ENCODE measurements at regions not wholly inside any gene's neighbourhood (a gene's known extent, or its start where the extent isn't known, plus 50 kb on each side); places are given as distances from the start of the nearest gene placed in this dataset.
A peak's percentile ranks its signal among the peaks of the same experiment; 100 is the strongest.

DNA sequence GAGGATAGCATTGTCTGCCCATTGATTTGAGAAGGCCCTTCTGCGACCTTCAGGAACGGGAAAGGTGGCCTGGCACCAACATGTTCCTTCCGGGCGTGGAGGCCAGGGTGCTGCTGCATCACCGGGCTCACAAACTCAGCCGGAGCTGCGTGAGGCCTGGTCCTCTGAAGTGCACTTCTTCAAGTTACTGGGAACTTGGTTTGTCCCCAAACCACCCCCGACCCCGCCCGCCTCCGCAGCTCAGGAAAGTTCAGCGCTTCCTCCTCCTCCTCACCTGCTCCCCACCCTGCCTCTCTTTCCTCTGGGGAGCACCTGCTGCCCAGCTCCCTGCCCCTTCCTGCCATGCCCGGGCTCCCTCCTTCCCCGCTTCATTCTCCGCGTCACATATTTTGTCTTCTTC lies 116.0 kb upstream of the LRPAP1 start:
- DNase-seq (ENCODE audit: low read depth) = no peak
- TF ChIP-seq, protein P1, sequence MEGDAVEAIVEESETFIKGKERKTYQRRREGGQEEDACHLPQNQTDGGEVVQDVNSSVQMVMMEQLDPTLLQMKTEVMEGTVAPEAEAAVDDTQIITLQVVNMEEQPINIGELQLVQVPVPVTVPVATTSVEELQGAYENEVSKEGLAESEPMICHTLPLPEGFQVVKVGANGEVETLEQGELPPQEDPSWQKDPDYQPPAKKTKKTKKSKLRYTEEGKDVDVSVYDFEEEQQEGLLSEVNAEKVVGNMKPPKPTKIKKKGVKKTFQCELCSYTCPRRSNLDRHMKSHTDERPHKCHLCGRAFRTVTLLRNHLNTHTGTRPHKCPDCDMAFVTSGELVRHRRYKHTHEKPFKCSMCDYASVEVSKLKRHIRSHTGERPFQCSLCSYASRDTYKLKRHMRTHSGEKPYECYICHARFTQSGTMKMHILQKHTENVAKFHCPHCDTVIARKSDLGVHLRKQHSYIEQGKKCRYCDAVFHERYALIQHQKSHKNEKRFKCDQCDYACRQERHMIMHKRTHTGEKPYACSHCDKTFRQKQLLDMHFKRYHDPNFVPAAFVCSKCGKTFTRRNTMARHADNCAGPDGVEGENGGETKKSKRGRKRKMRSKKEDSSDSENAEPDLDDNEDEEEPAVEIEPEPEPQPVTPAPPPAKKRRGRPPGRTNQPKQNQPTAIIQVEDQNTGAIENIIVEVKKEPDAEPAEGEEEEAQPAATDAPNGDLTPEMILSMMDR (conservative IDR thresholded peaks at IDR 0.05; ENCODE audit: low read depth, low read length) = no peak
- no peak overlapping the region for H3K4me3 ChIP-seq (ENCODE audit: low read length)

DNA sequence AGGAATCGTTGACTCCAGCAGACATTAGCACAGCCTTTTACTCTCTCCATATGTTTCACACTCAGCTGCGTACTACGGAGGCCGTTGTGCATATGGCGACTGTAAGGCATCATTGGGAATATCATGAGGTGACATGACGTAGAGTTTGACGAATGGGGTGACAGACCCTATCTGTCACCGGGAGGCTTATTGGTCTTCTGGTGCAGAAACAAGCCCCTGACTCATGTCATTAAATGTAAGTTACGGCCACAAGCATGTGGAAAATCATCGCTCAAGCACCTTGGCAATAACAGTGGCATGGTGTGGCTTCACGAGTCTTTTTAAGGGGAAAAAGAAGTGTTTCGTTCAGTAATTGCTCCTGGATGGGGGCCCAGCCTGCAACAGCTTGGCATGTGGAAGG lies 115.2 kb upstream of the LRPAP1 start:
- TF ChIP-seq, protein P1 (conservative IDR thresholded peaks at IDR 0.05; ENCODE audit: low read depth, low read length) = no peak
- no peak for DNase-seq (ENCODE audit: low read depth)

DNA sequence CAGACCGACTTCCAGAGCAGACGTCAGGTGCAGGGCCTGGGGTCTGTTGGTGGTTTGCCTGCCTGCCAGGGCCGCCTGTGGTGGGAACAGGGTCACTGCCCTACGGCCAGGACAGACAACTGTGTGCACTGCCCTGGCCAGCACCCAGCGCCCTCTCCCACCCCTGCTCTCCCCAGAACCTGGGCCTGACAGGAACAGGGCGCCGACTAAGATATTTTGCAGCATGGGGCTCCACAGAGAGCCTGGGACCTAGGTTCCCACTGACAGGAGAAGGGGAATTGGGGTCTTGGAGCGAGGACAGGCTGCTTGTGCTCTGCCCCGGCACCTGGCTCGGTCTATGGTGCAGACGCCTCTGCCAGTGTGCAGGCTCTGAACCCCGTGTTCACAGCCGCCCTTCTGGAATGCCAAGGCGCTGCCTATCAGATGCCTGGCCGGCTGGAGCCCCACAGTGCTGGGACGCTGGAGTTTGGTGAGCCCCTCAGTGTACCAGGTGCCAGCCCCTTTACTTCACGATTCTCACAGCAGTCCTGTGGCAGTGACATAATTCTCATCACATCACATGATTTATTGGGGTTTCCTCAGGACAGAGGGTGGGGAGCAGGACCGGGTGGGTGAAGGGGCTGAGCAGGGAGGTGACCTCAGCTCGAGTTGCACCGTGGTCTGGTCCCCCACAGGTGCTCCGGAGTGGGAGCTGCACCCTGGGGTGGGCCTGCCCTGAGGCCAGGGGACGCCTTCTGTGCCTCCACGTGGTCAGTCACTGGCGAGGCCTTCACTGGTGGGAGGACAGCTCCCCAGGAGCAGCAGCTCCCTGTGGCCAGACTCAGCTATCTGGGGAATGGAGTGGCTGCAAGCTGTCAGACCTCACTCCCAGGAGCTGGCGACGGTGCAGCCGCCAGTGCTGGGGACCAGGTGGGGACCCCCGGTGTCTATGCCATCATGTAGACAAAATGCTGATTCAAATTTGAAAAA lies 113.8 kb upstream of the LRPAP1 start:
- H3K4me3 ChIP-seq (ENCODE audit: low read length) = no peak overlapping the region
- TF ChIP-seq, protein P1 (conservative IDR thresholded peaks at IDR 0.05; ENCODE audit: low read depth, low read length) = no peak
- DNase-seq (ENCODE audit: low read depth) = no peak

More for the DNA sequence above, 115.2 kb upstream of the LRPAP1 start:
- no peak overlapping the region for H3K4me3 ChIP-seq (ENCODE audit: low read length)

DNA sequence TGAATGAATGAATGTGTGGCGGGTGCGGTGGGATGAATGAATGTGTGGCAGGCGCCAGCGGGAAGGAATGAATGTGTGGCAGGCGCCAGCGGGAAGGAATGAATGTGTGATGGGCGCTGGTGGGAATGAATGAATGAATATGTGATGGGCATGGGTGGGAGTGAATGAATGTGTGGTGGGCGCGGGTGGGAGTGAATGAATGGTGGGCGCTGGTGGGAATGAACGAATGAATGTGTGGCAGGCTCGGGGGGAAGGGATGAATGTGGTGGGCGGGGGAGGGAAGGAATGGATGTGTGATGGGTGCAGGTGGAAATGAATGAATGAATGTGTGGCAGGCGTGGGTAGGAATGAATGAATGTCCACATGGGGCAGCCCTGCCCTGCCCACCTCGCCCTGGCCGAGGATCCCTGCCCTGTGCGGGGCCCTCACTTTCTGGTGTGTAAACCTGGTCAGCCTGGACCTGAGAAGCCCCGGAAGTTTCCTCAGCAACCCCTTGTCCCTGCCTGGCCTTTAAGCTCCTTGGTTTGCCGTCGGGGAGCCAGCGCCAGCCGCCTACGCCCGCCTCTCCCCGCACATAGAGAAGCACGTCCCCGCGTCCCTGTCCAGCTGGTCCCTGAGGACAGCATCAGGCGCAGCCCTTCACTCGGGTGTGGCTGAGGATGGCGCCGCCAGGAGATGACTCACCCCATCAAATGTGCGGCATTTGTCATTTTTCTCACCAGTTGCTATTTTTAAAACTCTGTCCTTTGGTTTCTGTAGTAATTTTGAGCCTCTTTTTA lies 112.8 kb upstream of the LRPAP1 start:
- DNase-seq (ENCODE audit: low read depth) = peak; percentile 18

DNA sequence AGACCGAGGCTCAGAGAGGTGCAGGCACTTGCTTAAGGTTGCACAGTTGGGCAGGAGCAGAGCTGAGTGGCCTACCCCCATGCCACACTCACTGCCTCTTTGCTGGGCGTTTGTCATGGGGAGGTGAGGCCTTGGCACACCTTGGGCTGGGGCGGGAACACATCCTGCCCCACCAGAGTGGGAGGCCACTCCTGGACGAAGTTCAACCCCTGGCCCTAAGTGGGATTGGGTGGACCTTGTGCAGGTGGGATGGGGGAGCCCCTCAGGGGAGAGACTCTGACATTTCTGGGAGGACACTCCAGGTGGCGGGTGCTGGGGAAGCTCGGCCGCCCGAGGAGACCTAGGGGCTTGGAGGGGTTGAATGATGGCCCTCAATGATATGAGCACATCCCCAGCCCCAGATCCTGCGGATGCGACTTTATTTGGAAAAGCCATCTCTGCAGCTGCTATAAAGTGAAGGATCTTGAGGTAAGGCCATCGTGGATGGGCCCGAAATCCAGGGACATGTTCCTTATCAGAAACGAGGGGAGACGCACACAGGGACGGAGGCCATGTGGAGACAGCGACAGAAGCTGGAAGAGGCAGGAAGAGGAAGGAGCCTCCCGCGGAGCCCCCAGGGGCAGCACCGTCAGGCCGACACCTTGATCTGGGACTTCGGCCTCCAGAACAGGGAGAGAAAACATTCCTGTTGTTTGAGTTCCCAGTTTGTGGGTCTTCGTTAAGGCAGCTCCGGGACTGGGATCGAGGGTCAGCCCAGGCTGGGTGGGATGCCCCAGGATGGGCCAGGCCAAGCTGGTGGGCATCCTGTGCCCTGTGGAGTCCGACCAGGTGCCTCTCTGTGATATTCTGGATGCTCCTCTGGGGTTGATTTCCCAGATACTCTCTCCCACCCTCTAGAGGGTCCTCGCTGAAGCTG lies 111.6 kb upstream of the LRPAP1 start:
- DNase-seq (ENCODE audit: low read depth) = no peak
- TF ChIP-seq, protein P1 (conservative IDR thresholded peaks at IDR 0.05; ENCODE audit: low read depth, low read length) = no peak
- H3K4me3 ChIP-seq (ENCODE audit: low read length) = no peak overlapping the region

More for the DNA sequence above, 112.8 kb upstream of the LRPAP1 start:
- TF ChIP-seq, protein P1 (conservative IDR thresholded peaks at IDR 0.05; ENCODE audit: low read depth, low read length) = no peak
- H3K4me3 ChIP-seq (ENCODE audit: low read length) = no peak overlapping the region

DNA sequence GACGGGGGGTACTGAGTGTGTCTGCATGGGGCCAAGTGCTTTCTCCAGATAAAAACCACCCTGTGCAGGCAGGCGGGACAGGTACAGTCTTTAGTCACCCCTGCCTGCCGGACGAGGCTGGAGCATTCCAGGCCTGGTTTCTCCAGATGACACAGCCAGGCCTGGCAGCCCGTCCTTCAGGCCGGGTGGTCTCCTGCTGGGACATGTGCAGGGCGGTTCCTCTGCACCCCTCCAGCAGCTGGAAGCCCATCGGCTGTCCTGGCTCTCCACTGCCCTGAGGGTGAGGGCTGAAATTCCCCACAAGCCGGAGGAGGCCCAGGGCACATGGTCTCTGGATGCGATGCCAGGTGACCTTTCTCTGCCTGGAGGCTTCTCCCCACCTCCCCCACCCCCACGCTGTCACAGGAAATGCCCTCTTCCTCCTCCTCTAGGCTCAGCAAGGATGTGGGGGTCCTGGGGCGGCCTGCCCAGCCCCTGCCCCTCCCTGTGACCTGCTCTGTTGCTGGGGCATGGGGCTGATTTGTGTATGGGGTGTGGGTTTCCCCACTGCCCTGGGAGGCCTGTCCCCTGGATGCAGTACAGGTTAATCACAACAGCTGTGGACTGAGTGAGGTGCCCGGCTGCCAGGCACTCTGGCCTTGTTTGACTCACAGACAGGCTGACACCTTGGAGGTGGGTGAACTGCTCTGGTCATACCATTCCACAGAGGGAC lies 110.7 kb upstream of the LRPAP1 start:
- TF ChIP-seq, protein P1 (conservative IDR thresholded peaks at IDR 0.05; ENCODE audit: low read depth, low read length) = no peak
- H3K4me3 ChIP-seq (ENCODE audit: low read length) = no peak overlapping the region
- no peak for DNase-seq (ENCODE audit: low read depth)
